IMR-90 (cell line): ENCODE measurements at regions not wholly inside any gene's neighbourhood (a gene's known extent, or its start where the extent isn't known, plus 50 kb on each side); places are given as distances from the start of the nearest gene placed in this dataset.

Experiments
- ATAC-seq: fragments of 200-7000 bp; cut with Tn5 transposase; 2 replicates; pipeline ENCODE4 v1.9.1; 2020; ENCODE audit warnings: low read depth, mild to moderate bottlenecking, moderate library complexity
- BruUV-seq: library from RNA; stranded (reverse); fragments of 400-500 nt; replicated peaks from 2 replicates; lab custom pipeline; 2021; lab: Mats Ljungman, UMichigan
- CTCF ChIA-PET: fragments of 300-600 bp; formaldehyde crosslinking; extraction: SDS; loops from one replicate; lab custom pipeline; 2021; ENCODE audit warnings: antibody characterized with exemption; lab: Yijun Ruan, JAX
- POLR2A ChIA-PET: fragments of 300-600 bp; sonication (Branson Sonifier 250); formaldehyde crosslinking; loops from one replicate; lab custom pipeline; 2022; ENCODE audit warnings: antibody characterized with exemption; ENCODE audit not compliant: unreplicated experiment; lab: Charles Lee
- DNase-seq: peaks from one replicate; pipeline ENCODE4 v3.0.0; 2013
- H2AFZ ChIP-seq: replicated peaks from 2 replicates; pipeline ENCODE3; 2013; ENCODE audit warnings: low read length, mild to moderate bottlenecking; ENCODE audit not compliant: poor library complexity
- H2AK5ac ChIP-seq: 2 replicates; pipeline ENCODE4 v1.6.1; 2013; ENCODE audit warnings: low read depth, low read length, inconsistent platforms
- H2AK9ac ChIP-seq: replicated peaks from 2 replicates; pipeline ENCODE3; 2013; ENCODE audit warnings: mild to moderate bottlenecking, low read depth, low read length, moderate library complexity; ENCODE audit not compliant: poor library complexity
- H2BK120ac ChIP-seq: 2 replicates; pipeline ENCODE4 v1.6.1; 2013; ENCODE audit warnings: low read depth, low read length, inconsistent platforms
- H2BK15ac ChIP-seq: 3 replicates; pipeline ENCODE4 v1.6.1; 2013; ENCODE audit warnings: low read depth, low read length, inconsistent platforms
- H2BK20ac ChIP-seq: 2 replicates; pipeline ENCODE4 v1.6.1; 2013; ENCODE audit warnings: low read depth, mild to moderate bottlenecking, inconsistent platforms, low read length, moderate library complexity
- H2BK5ac ChIP-seq: 2 replicates; pipeline ENCODE4 v1.6.1; 2013; ENCODE audit warnings: mild to moderate bottlenecking, low read depth, low read length, inconsistent platforms; ENCODE audit not compliant: poor library complexity, severe bottlenecking
- H3K14ac ChIP-seq: replicated peaks from 2 replicates; pipeline ENCODE4 v1.6.1; 2013; ENCODE audit warnings: low read depth, low read length, inconsistent platforms
- H3K18ac ChIP-seq: 2 replicates; pipeline ENCODE4 v1.6.1; 2013; ENCODE audit warnings: low read depth, low read length, control low read depth
- H3K23ac ChIP-seq: 2 replicates; pipeline ENCODE4 v1.6.1; 2013; ENCODE audit warnings: low read depth, low read length, inconsistent platforms
- H3K27ac ChIP-seq: 2 replicates; pipeline ENCODE4 v1.5.1; 2013; ENCODE audit warnings: mild to moderate bottlenecking, control low read depth, low read length; ENCODE audit not compliant: insufficient read depth
- H3K27me3 ChIP-seq: 2 replicates; pipeline ENCODE4 v1.6.1; 2013; ENCODE audit warnings: low read length; ENCODE audit not compliant: control insufficient read depth, insufficient read depth
- H3K36me3 ChIP-seq: 2 replicates; pipeline ENCODE4 v1.6.1; 2013; ENCODE audit warnings: low read length, mixed read lengths; ENCODE audit not compliant: control insufficient read depth, insufficient read depth
- H3K4ac ChIP-seq: 2 replicates; pipeline ENCODE4 v1.6.1; 2013; ENCODE audit warnings: low read depth, low read length, inconsistent platforms
- H3K4me1 ChIP-seq: 2 replicates; pipeline ENCODE4 v1.6.1; 2013; ENCODE audit warnings: low read length, mixed read lengths; ENCODE audit not compliant: control insufficient read depth, insufficient read depth
- H3K4me2 ChIP-seq: 2 replicates; pipeline ENCODE4 v1.6.1; 2013; ENCODE audit warnings: low read depth, mild to moderate bottlenecking, control low read depth, low read length, moderate library complexity
- H3K4me3 ChIP-seq: 2 replicates; pipeline ENCODE4 v1.5.1; 2013; ENCODE audit warnings: low read depth, mild to moderate bottlenecking, control low read depth, low read length, moderate library complexity; ENCODE audit not compliant: insufficient read depth
- H3K56ac ChIP-seq: 2 replicates; pipeline ENCODE4 v1.6.1; 2013; ENCODE audit warnings: low read length, inconsistent platforms; ENCODE audit not compliant: insufficient read depth; ENCODE audit errors: extremely low read depth
- H3K79me1 ChIP-seq, 2 experiments: 2 replicates each; pipeline ENCODE4 v1.6.1; 2013; ENCODE audit warnings: low read length in 2 of 2, inconsistent platforms in 1 of 2, low read depth in 1 of 2
- H3K9ac ChIP-seq: 2 replicates; pipeline ENCODE4 v1.6.1; 2013; ENCODE audit warnings: low read depth, low read length, control low read depth
- H3K9me1 ChIP-seq: 2 replicates; pipeline ENCODE4 v1.6.1; 2013; ENCODE audit warnings: low read length, inconsistent platforms; ENCODE audit not compliant: insufficient read depth
- H3K9me3 ChIP-seq: 2 replicates; pipeline ENCODE4 v1.6.1; 2013; ENCODE audit warnings: low read length; ENCODE audit not compliant: control insufficient read depth, insufficient read depth
- H4K20me1 ChIP-seq: 2 replicates; pipeline ENCODE4 v1.6.1; 2013; ENCODE audit warnings: low read length, inconsistent platforms; ENCODE audit not compliant: insufficient read depth
- H4K5ac ChIP-seq: 2 replicates; pipeline ENCODE4 v1.6.1; 2013; ENCODE audit warnings: mild to moderate bottlenecking, low read depth, low read length, control low read depth
- H4K8ac ChIP-seq, 2 experiments: 2 replicates each; pipeline ENCODE4 v1.6.1; 2013; ENCODE audit warnings: low read depth in 2 of 2, low read length in 2 of 2, control low read depth in 1 of 2, inconsistent platforms in 1 of 2
- H4K91ac ChIP-seq: 2 replicates; pipeline ENCODE4 v1.6.1; 2013; ENCODE audit warnings: low read depth, low read length, inconsistent platforms; ENCODE audit not compliant: insufficient read depth
- BHLHE40 ChIP-seq: fragments of 150-350 bp; IDR thresholded peaks from 2 replicates; pipeline ENCODE4 v1.6.1; 2016; ENCODE audit warnings: mild to moderate bottlenecking, low read depth, low read length
- CEBPB ChIP-seq: IDR thresholded peaks from 2 replicates; pipeline ENCODE4 v1.6.1; 2012; ENCODE audit warnings: low read depth, low read length, improper control_type of control experiment
- CHD1 ChIP-seq: IDR thresholded peaks from 2 replicates; pipeline ENCODE4 v1.6.1; 2012; ENCODE audit warnings: low read depth, low read length, improper control_type of control experiment
- CTCF ChIP-seq: conservative IDR thresholded peaks from 2 replicates; pipeline ENCODE4 v1.5.1; 2012; ENCODE audit warnings: mild to moderate bottlenecking, low read depth, low read length, improper control_type of control experiment
- ELK1 ChIP-seq: fragments of 150-350 bp; IDR thresholded peaks from 2 replicates; pipeline ENCODE4 v1.6.1; 2016; ENCODE audit warnings: low read depth, mild to moderate bottlenecking, low read length, moderate library complexity, borderline replicate concordance
- FOS ChIP-seq: fragments of 150-350 bp; IDR thresholded peaks from 2 replicates; pipeline ENCODE4 v1.6.1; 2016; ENCODE audit warnings: low read depth, low read length
- MAFK ChIP-seq: IDR thresholded peaks from 2 replicates; pipeline ENCODE4 v1.6.1; 2012; ENCODE audit warnings: low read depth, low read length, improper control_type of control experiment
- MAZ ChIP-seq: IDR thresholded peaks from 2 replicates; pipeline ENCODE4 v1.6.1; 2012; ENCODE audit warnings: low read depth, mild to moderate bottlenecking, low read length, improper control_type of control experiment, moderate library complexity, borderline replicate concordance
- MXI1 ChIP-seq: IDR thresholded peaks from 2 replicates; pipeline ENCODE4 v1.6.1; 2012; ENCODE audit warnings: low read depth, mild to moderate bottlenecking, low read length, moderate library complexity, borderline replicate concordance
- NFE2L2 ChIP-seq: fragments of 150-350 bp; IDR thresholded peaks from 2 replicates; pipeline ENCODE4 v1.6.1; 2016; ENCODE audit warnings: low read depth, mild to moderate bottlenecking, low read length
- POLR2A ChIP-seq: IDR thresholded peaks from 2 replicates; pipeline ENCODE4 v1.6.1; 2012; ENCODE audit warnings: mild to moderate bottlenecking, low read depth, low read length
- RAD21 ChIP-seq: IDR thresholded peaks from 2 replicates; pipeline ENCODE4 v1.6.1; 2012; ENCODE audit warnings: low read length, improper control_type of control experiment
- RCOR1 ChIP-seq: IDR thresholded peaks from 2 replicates; pipeline ENCODE4 v1.6.1; 2012; ENCODE audit warnings: mild to moderate bottlenecking, low read length, improper control_type of control experiment; ENCODE audit not compliant: insufficient replicate concordance
- RFX5 ChIP-seq: IDR thresholded peaks from 2 replicates; pipeline ENCODE4 v1.8.0; 2012; ENCODE audit warnings: low read depth, mild to moderate bottlenecking, low read length, moderate library complexity
- SMC3 ChIP-seq: fragments of 150-350 bp; IDR thresholded peaks from 2 replicates; pipeline ENCODE4 v1.6.1; 2016; ENCODE audit warnings: low read depth, mild to moderate bottlenecking, antibody characterized with exemption, low read length, moderate library complexity
- USF2 ChIP-seq: fragments of 150-350 bp; IDR thresholded peaks from 2 replicates; pipeline ENCODE4 v1.6.1; 2017; ENCODE audit warnings: mild to moderate bottlenecking, antibody characterized with exemption, low read length, low read depth
- dilution Hi-C: fragments of 300-500 bp; cut with HindIII; formaldehyde crosslinking; loops from one replicate; pipeline ENCODE4 v1.14.3; 2018; ENCODE audit warnings: low sequenced_read_pairs; ENCODE audit not compliant: unreplicated experiment
- in situ Hi-C: fragments of 300-500 bp; cut with MboI; formaldehyde crosslinking; loops from 3 replicates; pipeline ENCODE4 v1.14.3; 2019; ENCODE audit warnings: low sequenced_read_pairs, inconsistent platforms, mixed read lengths
- intact Hi-C: fragments of 100-400 bp; cut with micrococcal nuclease; formaldehyde crosslinking; loops from 2 replicates; pipeline ENCODE4 v1.10.0; 2022

- Histone ChIP-seq H3K27me3 (no peaks in the 10 kb centered on the region), H4K5ac (no peak overlapping the region), H2BK5ac (no peak overlapping the region), H4K91ac (no peak overlapping the region), H3K27ac (no peak overlapping the region), H3K18ac (peak overlapping the region; percentile 87; the same call in 1 of the 2 replicates), H2BK15ac (no peak overlapping the region), H4K8ac (no peak overlapping the region), H2AK5ac (peak overlapping the region; percentile 18; the same call in 1 of the 2 replicates), H3K4ac (no peak overlapping the region), H2AK9ac (no peak overlapping the region), H3K36me3 (no peaks in the 10 kb centered on the region), H3K79me1 (no peaks in the 10 kb centered on the region), H3K9me1 (no peaks in the 10 kb centered on the region), H2BK120ac (no peak overlapping the region), H3K9ac (no peak overlapping the region), H2BK20ac (no peak overlapping the region), H3K14ac (no peak overlapping the region), H3K4me3 (no peak overlapping the region), H3K23ac (no peak overlapping the region), H4K20me1 (no peaks in the 10 kb centered on the region), H3K56ac (no peak overlapping the region), H3K9me3 (no peaks in the 10 kb centered on the region), H3K4me2 (no peak overlapping the region), H2AFZ (no peak overlapping the region), H3K4me1 (peaks cover 4% of the 10 kb centered on the region)
- DNase-seq, result no peak
- no TSS peak for BruUV-seq
- no peak for ATAC-seq
- in situ Hi-C loops, result no loop called here
- TF ChIP-seq NFE2L2, result no peak
- no peak for TF ChIP-seq BHLHE40
- no peak for TF ChIP-seq RAD21
- no peak for TF ChIP-seq POLR2A
- TF ChIP-seq SMC3, result no peak
- TF ChIP-seq RFX5, result no peak
- no peak for TF ChIP-seq MXI1
- TF ChIP-seq MAZ, result no peak
- TF ChIP-seq RCOR1, result no peak
- TF ChIP-seq CHD1, result no peak
- TF ChIP-seq USF2, result no peak
- no peak for TF ChIP-seq CEBPB
- TF ChIP-seq FOS, result no peak
- TF ChIP-seq CTCF, result no peak
- TF ChIP-seq ELK1, result no peak
- TF ChIP-seq MAFK, result no peak
- POLR2A ChIA-PET, result no interaction called here
- CTCF ChIA-PET, result no interaction called here
- dilution Hi-C loops, result no loop called here
- intact Hi-C loops, result no loop called here
Measured at GRCh38 chr5:57698802-57699201, 216.2 kb upstream of the ACTBL2 start.
